A549 (cell line): ENCODE measurements at regions not wholly inside any gene's neighbourhood (a gene's known extent, or its start where the extent isn't known, plus 50 kb on each side); places are given as distances from the start of the nearest gene placed in this dataset.

ENCODE experiments used
- CBX2 ChIP-seq: fragments of 200-600 bp; sonication (generic); IDR thresholded peaks from 2 replicates; pipeline ENCODE4 v1.6.1; 2016; ENCODE audit warnings: low read depth, mild to moderate bottlenecking, borderline replicate concordance
- CEBPB ChIP-seq, 2 experiments: fragments of >200 bp in 1 of 2; sonication (Bioruptor Twin) in 1 of 2; formaldehyde crosslinking in 1 of 2; IDR thresholded peaks; 2 replicates each; pipeline ENCODE4 v1.6.1; 2012 to 2016
- CHD4 ChIP-seq: fragments of 200-600 bp; sonication (generic); IDR thresholded peaks from 2 replicates; pipeline ENCODE4 v1.6.1; 2016; ENCODE audit warnings: antibody characterized with exemption, mild to moderate bottlenecking, borderline replicate concordance
- CTCF ChIP-seq: fragments of >200 bp; sonication (Bioruptor Twin); formaldehyde crosslinking; IDR thresholded peaks from 3 replicates; pipeline ENCODE4 v1.5.1; 2016
- ELK1 ChIP-seq: fragments of 150-350 bp; IDR thresholded peaks from 2 replicates; pipeline ENCODE4 v1.6.1; 2014; ENCODE audit warnings: low read depth, mild to moderate bottlenecking, low read length
- EP300 ChIP-seq, 2 experiments: fragments of >200 bp; sonication (Bioruptor Twin); formaldehyde crosslinking; IDR thresholded peaks; 2 replicates in 1 of 2; 3 replicates in 1 of 2; pipeline ENCODE4 v1.6.1; 2016 to 2017
- ESRRA ChIP-seq: fragments of 150-350 bp; IDR thresholded peaks from 2 replicates; pipeline ENCODE4 v1.6.1; 2014; ENCODE audit warnings: mild to moderate bottlenecking, low read length, borderline replicate concordance
- MAZ ChIP-seq: fragments of 150-350 bp; IDR thresholded peaks from 2 replicates; pipeline ENCODE4 v1.6.1; 2014; ENCODE audit warnings: antibody characterized with exemption, low read depth, low read length, borderline replicate concordance
- MYC ChIP-seq: IDR thresholded peaks from 2 replicates; pipeline ENCODE4 v1.6.1; 2012; ENCODE audit warnings: mild to moderate bottlenecking, inconsistent platforms, low read length, improper control_type of control experiment, borderline replicate concordance
- NPAS2 ChIP-seq: fragments of 250-450 bp; sonication (Bioruptor Pico); IDR thresholded peaks from 2 replicates; pipeline ENCODE4 v1.8.0; 2022; ENCODE audit warnings: mild to moderate bottlenecking, moderate library complexity, borderline replicate concordance
- POLR2A ChIP-seq: IDR thresholded peaks from 2 replicates; pipeline ENCODE4 v1.6.1; 2012; ENCODE audit warnings: mild to moderate bottlenecking, low read length
- REST ChIP-seq: fragments of 200-600 bp; sonication (generic); IDR thresholded peaks from 2 replicates; pipeline ENCODE4 v1.6.1; 2016; ENCODE audit warnings: antibody characterized with exemption, mild to moderate bottlenecking, moderate library complexity

GRCh38 chr17:54814371-54814770 is 86.3 kb upstream of the TOM1L1 start:
- no peak for TF ChIP-seq CTCF
- TF ChIP-seq CBX2: no peak
- TF ChIP-seq REST: no peak
- no peak for TF ChIP-seq CEBPB (IDR thresholded peaks at IDR 0.05)
- no peak for TF ChIP-seq ESRRA
- no peak for TF ChIP-seq MYC
- TF ChIP-seq NPAS2 (CRISPR knock-in tag): no peak
- no peak for TF ChIP-seq ELK1
- no peak for TF ChIP-seq MAZ
- TF ChIP-seq EP300 (IDR thresholded peaks at IDR 0.05): no peak
- no peak for TF ChIP-seq CHD4
- TF ChIP-seq POLR2A: no peak
